ENCODE measurements at regions not wholly inside any gene's neighbourhood (a gene's known extent, or its start where the extent isn't known, plus 50 kb on each side); places are given as distances from the start of the nearest gene placed in this dataset.
"Not testable (repeated sequence)": the region's sequence is repeated elsewhere in the genome, so short reads cannot be mapped to it uniquely, and the experiment has no call there.

DNA sequence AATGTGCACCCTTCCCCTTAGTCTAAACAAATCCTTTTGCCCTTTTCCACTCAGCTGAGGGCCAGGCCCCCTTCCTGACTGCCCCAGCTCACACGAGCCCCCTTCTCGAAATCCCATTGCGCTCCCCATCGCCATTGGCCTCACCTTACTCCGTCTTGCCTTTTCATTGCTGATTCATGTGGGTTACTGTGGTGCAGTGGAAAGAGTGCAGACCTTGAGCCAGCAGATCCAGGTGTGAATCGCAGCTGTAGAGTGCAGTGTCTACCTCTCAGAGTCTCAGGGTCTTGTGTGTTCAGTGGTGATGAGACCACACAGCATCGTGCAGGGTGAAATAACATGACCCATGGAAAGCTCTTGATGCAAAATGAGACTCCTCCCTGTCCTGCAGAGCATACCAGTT is 132.4 kb upstream of the APCDD1 start:
- FAIRE-seq (no peak), DNase-seq (ENCODE audit: insufficient read length, low spot score) (no peak)

GRCh38 chr18:10322435-10322834 is 132.0 kb upstream of the APCDD1 start:
- DNase-seq (ENCODE audit: insufficient read length, low spot score) (no peak), FAIRE-seq (no peak)

- no peak for FAIRE-seq
- no peak for DNase-seq (ENCODE audit: insufficient read length, low spot score)
These were observed 125.3 kb upstream of the APCDD1 start for GRCh38 chr18:10329101-10329500.

DNA sequence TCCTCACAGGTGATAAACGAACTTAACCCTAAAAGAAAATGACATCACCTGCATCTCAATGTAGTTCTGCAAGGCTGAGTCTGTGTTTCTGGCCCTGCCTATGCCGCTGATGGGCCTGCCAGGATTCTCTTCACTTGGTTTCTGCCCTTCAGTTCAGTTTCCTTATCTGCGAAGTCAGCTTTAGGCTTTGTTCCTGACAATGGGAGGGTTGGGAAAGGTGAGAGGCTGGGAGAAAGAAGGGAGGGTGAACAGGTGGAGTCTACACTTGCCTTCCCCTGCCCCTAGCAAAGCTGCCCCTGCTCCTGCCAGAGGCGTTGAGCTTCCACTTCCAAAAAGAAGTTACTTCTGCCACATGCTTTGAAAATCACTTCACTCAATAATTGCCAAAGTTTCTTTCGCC is 124.0 kb upstream of the APCDD1 start:
- FAIRE-seq, result no peak
- DNase-seq (ENCODE audit: insufficient read length, low spot score), result no peak

DNA sequence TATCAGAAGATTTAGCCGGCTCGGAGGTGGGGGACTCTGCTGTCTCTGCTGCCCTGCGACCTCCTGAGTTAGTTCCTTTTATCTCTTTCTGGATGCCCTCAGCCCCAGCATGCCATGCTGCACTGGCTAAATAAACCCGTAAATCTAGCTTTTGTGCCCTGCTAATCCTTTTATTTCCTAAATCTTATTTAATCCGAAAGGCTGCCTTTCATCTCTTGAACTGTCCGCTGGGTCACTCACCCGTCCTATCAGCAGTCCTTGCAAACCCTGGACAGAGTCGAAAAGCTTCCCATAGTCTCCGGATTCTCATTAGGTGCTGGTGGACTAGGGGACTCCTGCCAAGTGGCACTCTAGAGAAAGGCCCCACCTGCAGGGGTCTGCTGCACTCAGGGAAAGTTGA is 122.0 kb upstream of the APCDD1 start:
- FAIRE-seq (no peak), DNase-seq (ENCODE audit: insufficient read length, low spot score) (no peak)

- FAIRE-seq (no peak), DNase-seq (ENCODE audit: insufficient read length, low spot score) (no peak)
These were observed 117.6 kb upstream of the APCDD1 start for GRCh38 chr18:10336749-10337350.

DNA sequence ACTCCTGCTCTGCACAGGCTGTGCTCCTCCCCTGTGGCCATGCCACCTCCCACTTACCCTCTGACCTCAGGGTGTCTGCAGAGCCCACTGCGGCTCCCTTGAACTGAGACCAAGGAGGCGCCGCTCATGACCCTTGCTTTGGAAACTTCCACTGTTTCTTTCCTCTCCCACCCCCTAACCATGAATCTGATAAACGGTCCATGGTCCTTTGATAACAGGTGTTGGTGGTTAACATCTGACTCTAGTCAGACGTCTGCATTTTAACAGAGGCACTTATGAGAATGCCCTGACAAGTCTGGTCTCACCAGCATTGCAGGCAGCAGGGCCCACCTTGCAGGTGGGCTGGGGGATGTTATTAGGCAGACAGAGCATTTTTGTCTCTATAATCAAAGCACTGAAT is 113.6 kb upstream of the APCDD1 start:
- FAIRE-seq (no peak), DNase-seq (ENCODE audit: insufficient read length, low spot score) (no peak)

DNA sequence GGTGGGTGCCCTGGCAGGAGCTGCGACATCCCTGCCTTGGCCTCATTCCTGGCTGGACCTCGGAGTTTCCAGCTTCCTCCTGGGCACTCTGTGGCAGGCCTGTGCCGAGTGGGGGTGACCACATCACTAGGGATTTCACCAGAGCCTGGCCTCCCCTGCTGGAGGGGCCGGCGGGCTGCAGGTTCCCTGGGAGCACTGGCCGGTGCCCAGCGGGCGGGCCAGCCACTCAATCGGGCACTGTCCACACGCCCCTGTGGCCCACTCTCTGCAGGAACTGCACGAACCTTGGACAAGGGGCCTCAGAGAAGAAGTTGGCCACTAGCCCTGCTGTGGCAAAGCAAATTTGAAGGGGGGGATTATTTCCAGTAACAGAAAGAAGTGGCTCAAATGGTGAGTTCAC is 110.7 kb upstream of the APCDD1 start:
- DNase-seq (ENCODE audit: insufficient read length, low spot score) (no peak), FAIRE-seq (no peak)

DNA sequence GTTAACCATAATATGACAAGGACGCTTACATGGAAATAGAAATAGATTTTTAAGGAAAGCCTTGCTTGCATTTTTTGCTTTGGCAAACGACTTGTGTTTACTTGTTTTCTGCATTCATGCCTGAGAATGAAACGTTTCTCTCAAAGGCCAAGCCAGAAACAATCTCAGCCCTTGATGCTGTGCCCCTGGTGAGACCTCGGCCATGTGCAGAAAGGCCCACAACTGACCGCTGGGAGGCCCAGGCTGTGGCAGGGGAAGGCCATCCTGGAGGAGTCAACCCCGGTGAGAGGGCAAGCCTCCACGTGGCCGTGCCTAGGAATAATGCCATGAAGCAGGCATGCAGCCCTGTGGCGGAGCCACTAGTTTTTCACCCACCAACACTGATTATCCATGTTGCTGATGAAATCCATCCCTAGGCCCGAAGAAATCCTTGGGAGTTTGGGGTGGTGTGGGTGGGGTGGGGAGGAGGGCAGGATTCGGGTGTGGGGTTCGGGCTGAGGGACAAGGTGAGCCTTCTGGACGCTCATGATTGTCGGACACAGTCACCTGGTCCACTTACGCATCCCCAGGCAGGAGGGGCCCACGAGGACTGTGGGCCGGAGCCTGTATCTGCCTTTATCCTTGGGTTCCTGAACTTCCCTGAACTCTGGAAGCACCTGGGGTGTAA is 107.6 kb upstream of the APCDD1 start:
- DNase-seq (ENCODE audit: insufficient read length, low spot score) (no peak), FAIRE-seq (no peak)

DNA sequence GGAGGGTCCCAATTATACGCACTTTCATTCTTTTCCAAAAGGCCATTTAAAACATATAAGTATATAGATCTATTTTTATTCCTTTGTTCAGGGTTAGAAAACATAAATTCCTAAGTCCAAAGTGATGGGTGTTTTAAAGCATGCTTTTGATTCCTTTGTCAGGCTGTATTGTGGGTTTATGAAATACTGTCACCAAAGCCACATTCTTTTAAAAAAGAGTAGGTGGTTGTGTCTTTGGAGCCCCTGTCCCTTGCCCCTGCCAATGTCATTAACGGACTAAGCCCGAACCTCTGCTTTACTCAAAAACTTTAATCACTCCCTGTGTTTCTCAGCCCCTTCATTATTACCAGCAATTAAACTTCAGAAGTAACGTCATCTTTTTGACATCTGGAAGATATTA is 104.9 kb upstream of the APCDD1 start:
- FAIRE-seq, result no peak

GRCh38 chr18:10350661-10351060 is 103.8 kb upstream of the APCDD1 start:
- FAIRE-seq (no peak), DNase-seq (ENCODE audit: insufficient read length, low spot score) (no peak)

More for the DNA sequence above, 104.9 kb upstream of the APCDD1 start:
- no peak for DNase-seq (ENCODE audit: insufficient read length, low spot score)

DNA sequence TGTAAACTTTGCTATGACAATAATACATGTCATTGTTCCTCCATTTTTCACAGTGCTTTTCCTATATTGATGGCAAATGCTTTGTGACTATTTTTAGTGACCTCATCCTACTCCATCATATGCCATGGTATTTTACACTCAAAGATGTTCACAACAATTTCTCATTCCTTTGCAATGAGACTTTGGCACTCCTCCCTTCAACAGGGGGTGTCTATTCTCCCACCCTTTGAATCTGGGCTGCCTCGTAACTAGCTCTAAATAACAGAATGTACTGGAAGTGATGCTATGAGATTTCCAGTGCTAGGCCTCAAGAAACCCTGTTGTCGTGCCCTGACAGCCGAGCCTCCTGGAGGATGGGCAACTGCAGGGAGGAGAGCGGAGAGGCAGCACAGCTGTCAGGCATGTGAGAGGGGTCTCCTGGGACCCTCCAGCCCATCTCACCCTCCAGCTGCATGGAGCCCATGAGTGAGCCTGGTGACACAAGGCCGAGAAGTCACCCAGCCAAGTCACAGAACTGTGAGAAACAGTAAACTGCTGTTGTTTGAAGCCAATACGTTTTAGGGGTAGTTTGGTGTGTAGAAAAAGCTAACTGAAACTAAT is 103.1 kb upstream of the APCDD1 start:
- no peak for FAIRE-seq
- DNase-seq (ENCODE audit: insufficient read length, low spot score), result no peak

DNA sequence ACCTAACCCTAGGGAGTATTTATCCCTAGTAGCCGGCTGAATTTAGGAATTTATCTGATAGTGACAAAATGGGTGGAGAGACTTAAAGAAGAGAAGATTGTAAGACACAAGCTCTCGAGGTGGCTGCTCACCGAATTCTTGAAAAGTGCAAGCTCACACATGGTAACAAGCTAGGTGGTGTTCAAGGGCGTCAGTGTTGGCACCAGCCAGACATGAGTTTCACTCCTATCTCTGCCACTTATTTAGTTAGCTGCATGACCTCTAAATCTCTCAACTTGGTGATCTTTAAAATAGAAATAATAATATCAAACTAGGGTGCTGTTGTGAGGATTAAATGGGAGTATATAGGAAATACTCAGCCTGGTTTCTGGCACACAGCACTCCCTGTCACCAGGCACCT is 102.6 kb upstream of the APCDD1 start:
- no peak for DNase-seq (ENCODE audit: insufficient read length, low spot score)
- FAIRE-seq, result no peak

GRCh38 chr18:10352671-10353070 is 101.8 kb upstream of the APCDD1 start:
- DNase-seq (ENCODE audit: insufficient read length, low spot score) (no peak), FAIRE-seq (no peak)

GRCh38 chr18:10353791-10354190 is 100.6 kb upstream of the APCDD1 start:
- no peak for DNase-seq (ENCODE audit: insufficient read length, low spot score)
- FAIRE-seq, result no peak

DNA sequence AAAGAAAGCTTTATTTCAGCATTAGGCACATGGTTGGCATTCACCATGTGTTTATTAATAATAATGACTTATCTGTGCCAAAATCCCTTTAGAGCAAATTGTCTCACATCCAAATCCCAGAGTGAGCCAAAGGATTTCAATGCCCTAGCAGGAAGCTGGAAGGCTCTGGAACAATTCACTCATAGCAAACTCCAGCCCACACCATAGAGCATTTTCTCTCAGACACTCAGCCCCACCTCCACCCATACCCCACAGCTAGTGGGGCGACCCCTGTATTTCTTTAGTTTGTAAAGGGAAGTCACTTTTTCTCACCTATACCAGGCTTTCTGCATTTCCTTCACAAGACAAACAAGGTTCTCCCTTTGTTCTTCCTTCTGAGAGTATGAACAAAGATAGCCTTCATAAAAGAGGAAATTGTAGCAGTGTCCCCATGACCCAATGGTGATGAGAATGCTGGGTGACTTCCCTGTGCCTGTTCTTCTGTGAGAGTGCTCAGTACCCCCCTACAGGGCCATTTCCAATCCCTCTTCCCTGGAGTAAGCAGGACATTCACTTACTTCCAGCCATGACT is 100.1 kb upstream of the APCDD1 start:
- no peak for FAIRE-seq
- DNase-seq (ENCODE audit: insufficient read length, low spot score), result no peak

DNA sequence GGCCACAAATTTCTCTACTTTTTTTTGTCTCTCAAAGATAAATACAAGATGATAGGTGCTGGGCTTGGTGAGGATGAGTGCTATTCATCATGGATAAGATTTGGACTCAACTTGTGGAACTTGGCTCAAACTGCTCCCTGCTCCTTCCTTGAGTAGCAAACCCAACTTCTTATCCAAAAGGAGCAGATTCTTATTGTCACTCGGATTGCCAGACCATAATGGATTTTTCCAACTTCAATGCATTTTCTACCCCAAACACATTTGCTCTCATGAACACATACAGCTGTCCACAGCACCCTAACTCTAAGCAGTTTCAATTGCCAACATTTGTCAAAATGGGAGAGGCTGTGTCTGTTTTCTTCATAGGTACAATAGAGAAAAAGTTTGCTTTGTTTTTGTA is 99.5 kb upstream of the APCDD1 start:
- DNase-seq (ENCODE audit: insufficient read length, low spot score), result no peak
- FAIRE-seq, result no peak

DNA sequence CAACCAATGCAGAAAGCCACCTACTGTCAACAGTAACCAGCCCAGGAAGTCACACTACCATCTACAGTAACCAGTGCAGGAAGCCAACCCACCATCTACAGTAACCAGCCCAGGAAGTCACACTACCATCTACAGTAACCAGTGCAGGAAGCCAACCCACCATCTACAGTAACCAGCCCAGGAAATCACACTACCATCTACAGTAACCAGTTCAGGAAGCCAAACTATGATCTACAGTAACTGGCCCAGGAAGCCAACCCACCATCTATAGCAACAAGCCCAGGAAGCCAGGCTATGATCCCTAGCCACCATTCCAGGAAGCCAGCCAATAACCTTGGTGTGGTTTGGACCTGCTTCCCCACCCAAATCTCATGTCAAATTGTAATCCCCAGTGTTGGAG is 97.4 kb upstream of the APCDD1 start:
- not testable (repeated sequence) for FAIRE-seq; DNase-seq (ENCODE audit: insufficient read length, low spot score)

DNA sequence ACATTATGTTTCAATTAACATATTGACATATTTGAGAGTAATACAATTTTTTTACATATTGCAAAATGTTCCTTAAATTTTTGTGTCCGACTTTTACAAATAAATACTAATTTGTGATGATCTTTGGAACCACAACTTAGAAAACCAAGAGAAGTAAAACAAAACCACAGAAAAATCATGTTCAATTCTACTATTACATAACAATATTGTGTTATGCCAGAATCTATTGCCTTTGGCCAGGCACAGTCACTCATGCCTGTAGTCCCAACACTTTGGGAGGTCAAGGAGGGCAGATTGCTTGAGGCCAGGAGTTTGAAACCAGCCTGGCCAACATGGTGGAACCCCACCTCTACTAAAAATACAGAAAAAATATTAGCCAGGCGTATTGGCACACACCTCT is 92.8 kb upstream of the APCDD1 start:
- DNase-seq (ENCODE audit: insufficient read length, low spot score) (no peak), FAIRE-seq (no peak)

DNA sequence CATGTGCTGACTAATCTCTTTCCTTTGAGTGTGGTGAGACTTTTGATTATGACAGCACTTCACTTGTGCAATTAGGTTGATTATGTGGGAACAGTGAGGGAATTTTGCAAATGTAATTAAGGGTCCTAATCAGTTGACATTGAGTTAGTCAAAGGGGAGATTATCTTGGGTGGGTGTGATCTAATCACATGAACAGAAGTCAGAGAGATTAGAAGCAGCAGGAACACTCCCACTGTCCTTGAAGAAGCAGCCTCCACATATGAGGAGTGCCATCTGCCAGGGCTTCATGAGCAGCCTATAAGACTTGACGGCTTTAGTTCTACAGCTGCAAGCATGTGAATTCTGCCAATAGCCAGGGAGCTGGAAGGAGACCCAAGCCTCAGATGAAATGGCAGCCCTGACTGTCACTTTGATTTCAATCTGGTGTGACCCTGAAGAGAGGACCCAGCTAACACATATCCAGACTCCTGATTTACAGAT is 89.4 kb upstream of the APCDD1 start:
- no peak for DNase-seq (ENCODE audit: insufficient read length, low spot score)
- FAIRE-seq, result no peak

GRCh38 chr18:10365901-10366300 is 88.5 kb upstream of the APCDD1 start:
- DNase-seq (ENCODE audit: insufficient read length, low spot score) (no peak), FAIRE-seq (no peak)

GRCh38 chr18:10367836-10368235 is 86.6 kb upstream of the APCDD1 start:
- DNase-seq (ENCODE audit: insufficient read length, low spot score) (no peak), FAIRE-seq (no peak)

Measured in GM19239 (cell line).